Smooth muscle cell (in vitro differentiated cells): ENCODE measurements at regions not wholly inside any gene's neighbourhood (a gene's known extent, or its start where the extent isn't known, plus 50 kb on each side); places are given as distances from the start of the nearest gene placed in this dataset.

Experiments
- DNase-seq: peaks from one replicate; lab custom pipeline; 2025; ENCODE audit not compliant: unreplicated experiment; lab: John Stamatoyannopoulos, UW
- H2AFZ ChIP-seq: fragments of 200-600 bp; sonication (generic); 2 replicates; pipeline ENCODE4 v1.6.0; 2016; ENCODE audit warnings: antibody characterized with exemption, low read depth, mild to moderate bottlenecking
- H3F3A ChIP-seq: fragments of 200-600 bp; sonication (generic); 2 replicates; pipeline ENCODE4 v1.6.0; 2017; ENCODE audit warnings: antibody characterized with exemption, low read depth
- H3K27ac ChIP-seq: fragments of 200-600 bp; sonication (generic); 2 replicates; pipeline ENCODE4 v1.5.1; 2016; ENCODE audit warnings: low read depth, mild to moderate bottlenecking
- H3K27me3 ChIP-seq: fragments of 200-600 bp; sonication (generic); 2 replicates; pipeline ENCODE4 v1.6.1; 2016; ENCODE audit warnings: low read depth, mild to moderate bottlenecking
- H3K36me3 ChIP-seq: fragments of 200-600 bp; sonication (generic); 2 replicates; pipeline ENCODE4 v1.5.1; 2016; ENCODE audit warnings: low read depth
- H3K4me1 ChIP-seq: fragments of 200-600 bp; sonication (generic); 2 replicates; pipeline ENCODE4 v1.5.1; 2016; ENCODE audit warnings: low read depth
- H3K4me2 ChIP-seq: fragments of 200-600 bp; sonication (generic); 2 replicates; pipeline ENCODE4 v1.6.0; 2016; ENCODE audit warnings: mild to moderate bottlenecking
- H3K4me3 ChIP-seq: fragments of 200-600 bp; sonication (generic); 2 replicates; pipeline ENCODE4 v1.5.1; 2016; ENCODE audit warnings: mild to moderate bottlenecking
- H3K79me2 ChIP-seq: fragments of 200-600 bp; sonication (generic); 2 replicates; pipeline ENCODE4 v1.6.0; 2016; ENCODE audit warnings: low read depth, mild to moderate bottlenecking
- H3K9ac ChIP-seq: fragments of 200-600 bp; sonication (generic); 2 replicates; pipeline ENCODE4 v1.6.0; 2016; ENCODE audit warnings: low read depth
- H3K9me3 ChIP-seq: fragments of 200-600 bp; sonication (generic); replicated peaks from 2 replicates; pipeline ENCODE4 v1.5.1; 2016; ENCODE audit warnings: low read depth
- H4K20me1 ChIP-seq: fragments of 200-600 bp; sonication (generic); 2 replicates; pipeline ENCODE4 v1.6.0; 2016; ENCODE audit warnings: low read depth
- WGBS: methylation state at CpG from one replicate; pipeline ENCODE4 v1.1.7; 2016; ENCODE audit warnings: low lambda C conversion rate; 5-methylcytosine and 5-hydroxymethylcytosine counted together
- TF ChIP-seq, protein P1 (sequence below): fragments of 200-600 bp; sonication (generic); IDR thresholded peaks from 2 replicates; pipeline ENCODE4 v1.5.1; 2017; ENCODE audit warnings: borderline replicate concordance, mild to moderate bottlenecking, antibody characterized with exemption; ENCODE audit not compliant: insufficient read depth, poor library complexity, severe bottlenecking

DNA sequence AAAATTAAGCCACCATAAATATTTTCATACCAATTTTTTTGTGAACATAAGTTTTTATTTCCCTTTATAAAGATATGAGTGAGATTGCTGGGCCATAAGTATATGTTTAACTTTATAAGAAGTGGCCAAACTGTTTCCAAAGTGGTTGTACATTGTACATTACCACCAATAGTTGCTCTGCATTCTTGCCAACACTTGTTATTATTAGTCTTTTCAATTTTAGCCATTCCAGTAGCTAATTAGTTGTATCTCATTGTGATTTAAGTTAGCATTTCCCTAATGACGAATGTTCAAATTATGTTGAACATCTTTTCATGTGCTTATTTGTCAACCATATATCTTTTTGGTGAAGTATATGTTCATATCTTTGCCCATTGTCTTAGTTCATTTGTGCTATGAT is 64.0 kb upstream of the DNAH14 start:
- Histone ChIP-seq H4K20me1 (no peaks in the 10 kb centered on the region), H3K4me1 (no peaks in the 10 kb centered on the region), H3K9me3 (peaks cover 7% of the 10 kb centered on the region), H3K27me3 (no peaks in the 10 kb centered on the region), H3K79me2 (no peaks in the 10 kb centered on the region), H3K27ac (no peak overlapping the region), H3K36me3 (no peaks in the 10 kb centered on the region), H3F3A (no peaks in the 10 kb centered on the region), H3K4me3 (peak overlapping the region; percentile 9), H3K9ac (no peak overlapping the region), H3K4me2 (no peak overlapping the region), H2AFZ (no peak overlapping the region)
- DNase-seq: no peak
- TF ChIP-seq, protein P1, sequence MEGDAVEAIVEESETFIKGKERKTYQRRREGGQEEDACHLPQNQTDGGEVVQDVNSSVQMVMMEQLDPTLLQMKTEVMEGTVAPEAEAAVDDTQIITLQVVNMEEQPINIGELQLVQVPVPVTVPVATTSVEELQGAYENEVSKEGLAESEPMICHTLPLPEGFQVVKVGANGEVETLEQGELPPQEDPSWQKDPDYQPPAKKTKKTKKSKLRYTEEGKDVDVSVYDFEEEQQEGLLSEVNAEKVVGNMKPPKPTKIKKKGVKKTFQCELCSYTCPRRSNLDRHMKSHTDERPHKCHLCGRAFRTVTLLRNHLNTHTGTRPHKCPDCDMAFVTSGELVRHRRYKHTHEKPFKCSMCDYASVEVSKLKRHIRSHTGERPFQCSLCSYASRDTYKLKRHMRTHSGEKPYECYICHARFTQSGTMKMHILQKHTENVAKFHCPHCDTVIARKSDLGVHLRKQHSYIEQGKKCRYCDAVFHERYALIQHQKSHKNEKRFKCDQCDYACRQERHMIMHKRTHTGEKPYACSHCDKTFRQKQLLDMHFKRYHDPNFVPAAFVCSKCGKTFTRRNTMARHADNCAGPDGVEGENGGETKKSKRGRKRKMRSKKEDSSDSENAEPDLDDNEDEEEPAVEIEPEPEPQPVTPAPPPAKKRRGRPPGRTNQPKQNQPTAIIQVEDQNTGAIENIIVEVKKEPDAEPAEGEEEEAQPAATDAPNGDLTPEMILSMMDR: no peak
- 94% methylated on average over 1 of the region's 1 CpG for WGBS

DNA sequence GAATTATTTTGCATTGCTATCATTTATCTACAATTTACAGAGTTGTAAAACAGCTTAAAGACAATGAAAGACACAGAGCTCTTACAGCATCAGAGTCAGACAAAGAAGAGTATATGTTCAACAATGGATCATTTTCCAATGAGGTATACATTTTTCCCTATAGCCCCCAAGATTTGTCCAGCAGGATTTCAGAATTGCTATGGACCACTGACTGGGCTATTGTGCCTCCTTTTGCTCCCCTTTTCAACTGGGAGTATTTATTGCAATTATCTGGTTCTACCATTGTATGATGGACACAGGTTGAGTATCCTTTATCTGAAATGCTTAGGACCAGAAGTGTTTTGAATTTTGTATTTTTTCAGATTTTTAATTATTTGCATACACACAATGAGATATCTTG is 62.5 kb upstream of the DNAH14 start:
- H3K79me2 ChIP-seq: no peaks in the 10 kb centered on the region
- no peak overlapping the region for H3K4me2 ChIP-seq
- no peak overlapping the region for H2AFZ ChIP-seq
- no peak overlapping the region for H3K4me3 ChIP-seq
- H3K36me3 ChIP-seq: no peaks in the 10 kb centered on the region
- H4K20me1 ChIP-seq: no peaks in the 10 kb centered on the region
- H3K27me3 ChIP-seq: no peaks in the 10 kb centered on the region
- no peaks in the 10 kb centered on the region for H3F3A ChIP-seq
- no peak overlapping the region for H3K27ac ChIP-seq
- TF ChIP-seq, protein P1: no peak
- no peak overlapping the region for H3K9ac ChIP-seq
- no peak for DNase-seq
- no peaks in the 10 kb centered on the region for H3K4me1 ChIP-seq
- H3K9me3 ChIP-seq: peaks cover 7% of the 10 kb centered on the region

DNA sequence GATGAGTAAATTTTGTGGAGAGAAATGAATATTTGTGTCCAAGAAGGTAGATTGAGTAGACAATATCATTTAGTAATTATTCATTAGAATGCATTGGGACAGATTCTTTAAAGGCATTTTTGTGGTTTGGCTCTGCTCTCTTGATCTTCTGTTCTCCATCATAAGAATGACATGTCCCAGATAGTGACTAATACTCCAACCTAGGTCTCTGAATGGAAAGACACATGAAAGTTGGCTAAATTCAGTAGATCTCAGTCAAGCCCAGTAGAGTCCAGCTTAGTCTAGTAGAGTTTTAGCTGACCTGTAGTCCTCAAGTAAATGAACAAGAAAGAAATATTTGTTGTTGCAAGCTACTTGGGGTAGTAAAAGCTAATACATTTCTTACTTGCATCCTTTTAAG is 61.8 kb upstream of the DNAH14 start:
- Histone ChIP-seq H3K4me2 (no peak overlapping the region), H3K27me3 (no peaks in the 10 kb centered on the region), H3K79me2 (no peaks in the 10 kb centered on the region), H3K27ac (no peak overlapping the region), H3K9ac (no peak overlapping the region), H3K4me3 (no peak overlapping the region), H3K4me1 (no peaks in the 10 kb centered on the region), H2AFZ (no peak overlapping the region), H3F3A (no peaks in the 10 kb centered on the region), H3K36me3 (no peaks in the 10 kb centered on the region), H4K20me1 (no peaks in the 10 kb centered on the region), H3K9me3 (peaks cover 7% of the 10 kb centered on the region)
- TF ChIP-seq, protein P1: no peak
- no peak for DNase-seq

DNA sequence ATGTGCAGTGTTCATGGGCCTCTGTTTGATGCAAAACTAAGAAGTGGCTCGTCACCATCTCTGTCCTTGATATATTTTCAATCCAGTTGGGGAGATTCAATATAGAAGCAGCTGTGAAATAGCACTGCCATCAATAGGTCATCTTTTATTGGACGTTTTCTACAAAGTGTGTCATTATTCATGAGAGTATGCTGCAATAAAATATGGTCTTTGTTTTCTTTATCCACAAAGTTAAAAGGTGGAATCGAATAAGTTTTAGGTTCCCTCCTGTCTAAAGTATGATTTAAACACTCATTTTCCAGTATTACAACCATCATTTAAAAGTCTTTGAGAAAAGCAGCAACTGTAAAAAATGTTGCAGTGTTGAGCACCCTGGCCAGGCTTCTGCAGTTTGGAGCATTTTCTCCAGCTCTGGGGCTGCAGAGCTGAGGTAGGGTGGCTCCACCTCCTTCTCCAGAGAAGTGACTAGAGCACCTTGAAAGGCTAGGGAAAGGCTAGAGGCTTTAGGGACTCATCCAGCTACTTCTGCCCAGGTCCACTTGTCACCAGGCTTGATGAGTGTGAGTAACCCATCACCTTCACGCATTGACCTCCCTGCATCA is 56.5 kb upstream of the DNAH14 start:
- H3K4me1 ChIP-seq: peaks cover 13% of the 10 kb centered on the region
- H3K9ac ChIP-seq: no peak overlapping the region
- DNase-seq: no peak
- H3F3A ChIP-seq: no peaks in the 10 kb centered on the region
- no peak overlapping the region for H2AFZ ChIP-seq
- no peaks in the 10 kb centered on the region for H4K20me1 ChIP-seq
- TF ChIP-seq, protein P1: no peak
- no peaks in the 10 kb centered on the region for H3K9me3 ChIP-seq
- peak overlapping the region; percentile 71 for H3K4me2 ChIP-seq
- 84% methylated on average over 4 of the region's 4 CpGs for WGBS
- no peak overlapping the region for H3K4me3 ChIP-seq
- no peak overlapping the region for H3K27ac ChIP-seq
- H3K36me3 ChIP-seq: no peaks in the 10 kb centered on the region
- H3K27me3 ChIP-seq: no peaks in the 10 kb centered on the region
- H3K79me2 ChIP-seq: no peaks in the 10 kb centered on the region
